T-helper 17 cell (primary cell): ENCODE measurements at regions not wholly inside any gene's neighbourhood (a gene's known extent, or its start where the extent isn't known, plus 50 kb on each side); places are given as distances from the start of the nearest gene placed in this dataset.

Experiments used
- ATAC-seq: fragments of 150-1000 bp; cut with Tn5 transposase; 2 replicates; pipeline ENCODE4 v1.10.0; 2021; ENCODE audit warnings: mild to moderate bottlenecking, moderate library complexity
- DNase-seq, 3 donors: peaks; one replicate each; pipeline versions ENCODE4 v3.0.0 to v3.0.0-alpha.2; 2020 to 2021
- H3K9me3 ChIP-seq: one replicate; pipeline ENCODE4 v1.7.0; 2013; ENCODE audit warnings: low read length, mild to moderate bottlenecking; ENCODE audit not compliant: control insufficient read depth, poor library complexity, severe bottlenecking
- H3K27ac Mint-ChIP-seq: one replicate; pipeline ENCODE4 v1.8.0; 2022; ENCODE audit warnings: mild to moderate bottlenecking, moderate library complexity, mixed read lengths
- H3K27me3 Mint-ChIP-seq: one replicate; pipeline ENCODE4 v1.8.0; 2022; ENCODE audit warnings: mixed read lengths
- H3K36me3 Mint-ChIP-seq: one replicate; pipeline ENCODE4 v1.8.0; 2022; ENCODE audit warnings: low read depth, mixed read lengths
- H3K4me1 Mint-ChIP-seq: one replicate; pipeline ENCODE4 v1.8.0; 2022; ENCODE audit warnings: mild to moderate bottlenecking, mixed read lengths
- H3K4me3 Mint-ChIP-seq: one replicate; pipeline ENCODE4 v1.8.0; 2022; ENCODE audit warnings: mild to moderate bottlenecking, moderate library complexity, mixed read lengths

DNA sequence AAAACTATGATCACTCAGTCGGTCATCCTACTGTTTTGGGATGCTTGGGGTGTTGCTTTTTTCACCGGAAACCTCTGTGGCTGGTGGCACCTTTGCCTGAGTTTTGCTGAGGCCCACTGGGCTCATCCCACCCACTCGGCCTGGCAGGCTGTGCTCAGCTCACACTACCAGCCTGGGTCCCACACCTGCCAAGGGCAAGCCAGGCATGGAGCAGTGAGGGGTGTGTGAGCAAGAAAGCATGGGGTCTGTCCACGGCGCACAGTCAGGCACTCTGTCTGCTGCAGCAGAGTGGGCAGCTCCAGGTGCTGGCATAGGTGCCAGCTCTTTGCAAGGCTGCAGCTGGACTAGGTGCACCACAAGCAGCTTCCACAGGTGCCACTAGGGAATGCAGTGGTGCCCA is 91.7 kb downstream of the TBXT start:
- DNase-seq (no peak), ATAC-seq (no peak)
- H3K27me3 Mint-ChIP-seq, result peaks cover 27% of the 10 kb centered on the region
- no peaks in the 10 kb centered on the region for H3K9me3 ChIP-seq
- H3K27ac Mint-ChIP-seq, result no peak overlapping the region
- no peaks in the 10 kb centered on the region for H3K4me1 Mint-ChIP-seq
- H3K4me3 Mint-ChIP-seq, result no peak overlapping the region
- H3K36me3 Mint-ChIP-seq, result no peaks in the 10 kb centered on the region

DNA sequence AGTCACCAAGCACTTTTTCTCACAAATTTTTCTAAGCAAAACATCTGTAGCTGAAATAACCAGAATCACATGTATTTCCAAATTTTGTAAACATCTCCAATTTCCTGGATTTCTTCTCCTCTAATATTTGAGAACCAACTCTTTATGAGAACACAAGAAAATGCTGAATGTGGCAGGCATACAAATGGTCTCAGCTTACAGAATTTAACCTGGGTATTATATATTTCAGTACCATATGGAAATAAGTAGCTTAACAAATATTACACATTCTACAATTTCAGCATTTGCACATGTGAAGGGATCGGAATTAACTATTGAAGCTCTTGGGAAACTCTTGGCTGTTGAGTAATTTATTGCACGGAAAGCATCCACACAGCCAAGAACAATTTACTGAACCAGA is 92.5 kb downstream of the TBXT start:
- ATAC-seq (no peak), DNase-seq (no peak)
- no peaks in the 10 kb centered on the region for H3K9me3 ChIP-seq
- Mint-ChIP-seq H3K36me3 (no peaks in the 10 kb centered on the region), H3K4me1 (no peaks in the 10 kb centered on the region), H3K27ac (no peak overlapping the region), H3K27me3 (peaks cover 24% of the 10 kb centered on the region), H3K4me3 (no peak overlapping the region)

DNA sequence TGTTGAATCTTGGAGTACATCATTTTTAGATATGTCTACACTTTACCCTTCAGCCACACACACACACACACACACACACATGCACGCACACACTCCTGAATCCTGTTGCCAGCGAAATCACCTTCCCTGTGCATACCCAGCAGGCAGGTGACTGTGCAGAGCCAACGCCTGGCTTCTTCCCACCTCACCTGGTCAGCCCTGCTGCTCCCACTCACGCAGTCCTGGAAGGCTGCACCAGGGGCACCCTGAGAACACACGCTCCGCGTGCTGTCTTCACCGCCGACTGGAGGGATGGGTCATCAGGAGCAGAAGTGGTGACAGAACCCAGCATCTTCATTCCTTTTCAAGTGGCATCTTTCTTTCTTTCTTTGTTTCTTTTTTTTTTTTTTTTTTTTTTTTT is 94.6 kb downstream of the TBXT start:
- Mint-ChIP-seq H3K27me3 (peaks cover 15% of the 10 kb centered on the region), H3K27ac (no peak overlapping the region)

DNA sequence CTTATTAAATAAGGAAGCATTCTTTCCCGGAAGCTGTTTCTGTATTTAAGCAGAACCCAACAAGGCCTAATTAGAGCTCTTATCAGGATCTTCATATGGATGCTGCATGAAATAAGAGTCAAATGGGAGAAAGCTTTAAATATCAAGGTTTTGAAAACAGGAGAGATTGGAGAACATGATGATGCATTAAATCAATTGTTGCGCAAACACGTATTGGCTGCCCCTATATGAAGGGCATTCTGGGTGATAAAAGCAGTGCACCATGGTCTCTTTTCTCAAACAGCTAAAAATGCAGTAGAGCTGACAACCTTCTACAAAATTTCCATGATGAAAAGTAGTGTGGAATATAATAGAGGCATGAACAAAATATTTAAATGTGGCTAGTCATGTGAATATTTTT is 98.9 kb downstream of the TBXT start:
- Mint-ChIP-seq H3K4me1 (no peaks in the 10 kb centered on the region), H3K36me3 (no peaks in the 10 kb centered on the region), H3K27me3 (no peaks in the 10 kb centered on the region), H3K27ac (no peak overlapping the region), H3K4me3 (no peak overlapping the region)
- DNase-seq, result no peak
- no peaks in the 10 kb centered on the region for H3K9me3 ChIP-seq
- ATAC-seq, result no peak

More for the DNA sequence above, 94.6 kb downstream of the TBXT start:
- Mint-ChIP-seq H3K4me1 (no peaks in the 10 kb centered on the region), H3K4me3 (no peak overlapping the region), H3K36me3 (no peaks in the 10 kb centered on the region)
- ATAC-seq, result no peak
- H3K9me3 ChIP-seq, result no peaks in the 10 kb centered on the region
- no peak for DNase-seq

DNA sequence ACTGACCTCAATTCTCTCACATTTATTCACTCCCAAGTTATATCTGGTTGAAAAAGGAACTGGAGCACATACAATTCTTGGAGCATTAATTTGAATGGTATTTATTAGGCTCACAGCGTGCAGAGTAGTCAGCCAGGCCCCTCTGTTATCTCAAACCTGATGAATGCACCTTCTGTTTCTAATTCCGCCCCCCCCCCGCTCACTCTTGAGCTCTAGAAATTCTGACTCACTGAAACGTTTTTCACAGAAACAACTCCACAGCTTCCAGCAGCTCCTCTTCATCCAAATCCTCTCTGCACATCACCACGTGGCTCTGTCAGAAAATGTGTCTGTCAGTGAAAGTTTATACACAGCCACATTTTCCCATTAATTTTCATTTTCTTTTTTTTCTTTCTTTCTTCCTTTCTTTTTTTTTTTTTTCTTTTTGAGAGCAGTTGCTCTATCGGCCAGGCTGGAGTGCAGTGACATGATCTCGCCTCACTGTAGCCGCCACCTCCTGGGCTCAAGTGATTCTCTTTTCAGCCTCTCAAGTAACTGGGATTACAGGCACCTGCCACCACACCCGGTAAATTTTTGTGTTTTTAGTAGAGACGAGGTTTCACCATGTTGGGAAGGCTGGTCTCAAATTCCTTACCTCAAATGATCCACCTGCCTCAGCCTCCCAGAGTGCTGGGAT is 109.4 kb downstream of the TBXT start:
- H3K4me1 Mint-ChIP-seq, result no peaks in the 10 kb centered on the region
- ATAC-seq (no peak), DNase-seq (no peak)
- no peaks in the 10 kb centered on the region for H3K27me3 Mint-ChIP-seq
- H3K27ac Mint-ChIP-seq, result no peak overlapping the region
- no peaks in the 10 kb centered on the region for H3K9me3 ChIP-seq
- H3K4me3 Mint-ChIP-seq, result no peak overlapping the region
- H3K36me3 Mint-ChIP-seq, result peaks cover 3% of the 10 kb centered on the region

DNA sequence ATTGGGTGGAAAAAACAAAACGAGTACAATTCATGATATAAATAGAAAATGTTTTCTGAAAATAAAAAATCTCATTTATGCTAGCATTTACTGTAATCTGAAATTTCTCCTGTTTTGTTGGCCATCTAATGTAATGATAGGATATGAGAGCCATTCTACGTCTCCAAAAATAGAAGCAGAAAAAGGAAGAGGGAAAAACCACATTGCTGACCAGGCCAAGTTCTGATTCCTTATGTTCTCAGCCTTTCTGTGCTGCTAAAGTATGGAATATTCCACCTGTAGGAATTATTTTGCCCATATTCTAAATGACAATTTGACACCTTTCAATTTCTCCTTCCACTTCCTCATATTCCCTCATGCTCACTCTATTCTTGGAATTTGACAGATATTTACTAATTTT is 110.2 kb downstream of the TBXT start:
- no peak for ATAC-seq
- peaks cover 3% of the 10 kb centered on the region for H3K36me3 Mint-ChIP-seq
- no peaks in the 10 kb centered on the region for H3K9me3 ChIP-seq
- H3K27me3 Mint-ChIP-seq, result no peaks in the 10 kb centered on the region
- H3K27ac Mint-ChIP-seq, result no peak overlapping the region
- H3K4me3 Mint-ChIP-seq, result no peak overlapping the region
- DNase-seq, result no peak
- H3K4me1 Mint-ChIP-seq, result no peaks in the 10 kb centered on the region

DNA sequence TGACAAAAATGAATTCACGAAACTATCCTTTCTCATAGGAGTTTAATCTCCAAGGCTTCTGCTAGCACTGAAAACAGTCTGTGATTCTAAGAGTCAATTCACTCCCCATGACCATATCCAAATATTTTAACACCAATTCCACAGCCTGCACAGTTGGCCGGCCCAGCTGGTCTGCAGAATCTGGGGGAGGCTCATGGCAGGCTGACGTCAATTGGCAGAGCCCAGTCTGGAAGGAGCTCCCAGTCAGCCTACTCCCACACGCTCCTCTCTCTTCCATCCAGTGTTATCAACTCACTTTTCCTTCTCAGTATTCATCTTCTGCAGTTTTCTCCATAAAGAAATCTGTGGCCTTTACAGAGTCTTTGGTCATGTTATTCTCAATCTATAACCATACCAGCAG is 111.0 kb downstream of the TBXT start:
- ATAC-seq (no peak), DNase-seq (no peak)
- Mint-ChIP-seq H3K4me1 (no peaks in the 10 kb centered on the region), H3K36me3 (peaks cover 3% of the 10 kb centered on the region), H3K27me3 (no peaks in the 10 kb centered on the region), H3K27ac (no peak overlapping the region), H3K4me3 (no peak overlapping the region)
- H3K9me3 ChIP-seq, result no peaks in the 10 kb centered on the region

DNA sequence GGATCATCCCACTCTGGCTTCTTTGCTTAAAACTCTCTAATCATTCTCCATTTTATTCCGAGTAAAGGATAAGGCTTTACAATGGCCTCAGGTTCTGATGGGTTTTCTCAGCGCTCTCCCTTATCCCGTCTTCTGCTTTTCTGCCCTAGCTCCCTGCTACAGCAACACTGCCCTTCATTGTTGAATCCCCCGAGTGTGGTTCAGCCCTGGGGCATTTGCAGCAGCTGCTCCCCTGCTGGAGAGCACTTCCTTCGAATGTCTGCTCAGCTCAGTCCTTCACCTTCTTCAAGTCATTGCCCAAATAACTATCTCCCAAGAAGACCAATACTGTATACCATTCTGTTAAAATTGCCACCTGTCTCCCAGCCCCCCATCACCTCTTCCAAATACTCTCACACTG is 111.8 kb downstream of the TBXT start:
- ATAC-seq (no peak), DNase-seq (no peak)
- peaks cover 3% of the 10 kb centered on the region for H3K36me3 Mint-ChIP-seq
- no peaks in the 10 kb centered on the region for H3K4me1 Mint-ChIP-seq
- H3K27ac Mint-ChIP-seq, result no peak overlapping the region
- no peak overlapping the region for H3K4me3 Mint-ChIP-seq
- H3K27me3 Mint-ChIP-seq, result no peaks in the 10 kb centered on the region
- H3K9me3 ChIP-seq, result no peaks in the 10 kb centered on the region

DNA sequence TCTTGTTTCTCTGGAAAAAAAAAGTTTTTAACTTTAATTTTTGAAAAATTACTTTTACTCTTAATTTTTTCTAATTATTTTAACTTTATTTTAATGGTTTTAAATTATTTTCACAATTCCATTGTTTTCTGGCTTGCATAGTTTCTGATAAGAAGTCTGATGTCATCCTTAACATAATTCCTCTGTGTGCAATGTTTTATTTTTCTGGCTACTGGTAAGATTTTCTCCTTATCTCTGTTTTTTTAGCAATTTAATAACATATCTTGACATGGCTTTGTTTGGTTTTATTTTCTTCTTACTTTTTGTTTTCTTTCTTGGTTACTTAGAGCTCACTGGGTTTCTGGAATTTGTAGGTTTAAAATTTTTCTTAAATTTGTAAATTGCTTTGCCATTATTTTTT is 114.8 kb downstream of the TBXT start:
- H3K4me3 Mint-ChIP-seq, result no peak overlapping the region
- H3K27ac Mint-ChIP-seq, result no peak overlapping the region
- H3K9me3 ChIP-seq, result no peaks in the 10 kb centered on the region
- ATAC-seq (no peak), DNase-seq (no peak)
- peaks cover 3% of the 10 kb centered on the region for H3K36me3 Mint-ChIP-seq
- no peaks in the 10 kb centered on the region for H3K4me1 Mint-ChIP-seq
- peaks cover 4% of the 10 kb centered on the region for H3K27me3 Mint-ChIP-seq

DNA sequence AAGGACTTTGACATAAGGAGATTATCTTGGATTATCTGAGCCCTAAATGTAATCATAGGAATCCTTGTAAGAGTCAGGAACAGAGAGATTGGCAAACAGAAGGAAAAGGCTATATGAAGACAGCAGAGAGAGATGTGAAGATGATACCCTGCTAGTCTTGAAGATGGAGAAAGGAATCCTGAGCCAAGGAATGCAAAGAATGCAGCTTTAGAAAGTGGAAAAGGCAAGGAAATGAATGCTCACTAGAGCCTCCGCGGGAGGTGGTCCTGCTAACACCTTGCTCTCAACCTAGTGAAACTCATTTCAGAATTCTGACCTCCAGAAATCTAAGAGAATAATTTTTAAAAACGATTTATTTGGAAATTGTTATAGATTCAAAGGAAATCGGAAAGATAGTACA is 117.1 kb downstream of the TBXT start:
- H3K9me3 ChIP-seq, result no peaks in the 10 kb centered on the region
- Mint-ChIP-seq H3K27ac (no peak overlapping the region), H3K36me3 (no peaks in the 10 kb centered on the region), H3K4me3 (no peak overlapping the region), H3K27me3 (peaks cover 4% of the 10 kb centered on the region), H3K4me1 (no peaks in the 10 kb centered on the region)
- ATAC-seq (no peak), DNase-seq (no peak)

DNA sequence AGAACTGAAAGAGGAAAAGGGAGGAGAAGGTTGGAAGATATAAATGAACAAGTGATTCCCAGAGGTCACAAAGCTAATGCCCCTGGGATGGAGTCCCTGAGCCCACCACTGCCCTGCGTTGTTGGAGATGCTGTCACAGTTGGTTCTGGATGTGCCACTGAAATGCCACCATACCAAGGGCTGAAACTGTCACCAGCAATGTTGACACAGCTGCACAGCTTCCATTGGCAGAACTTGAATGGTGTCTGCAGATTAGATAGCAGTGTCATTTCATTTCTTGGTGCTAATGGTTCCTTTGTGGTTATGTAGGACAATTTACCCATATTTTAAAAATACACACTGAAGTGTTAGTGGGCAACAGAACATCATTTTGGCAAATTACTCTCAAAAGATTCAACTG is 120.7 kb downstream of the TBXT start:
- DNase-seq, result no peak
- Mint-ChIP-seq H3K4me3 (no peak overlapping the region), H3K27ac (no peak overlapping the region), H3K36me3 (no peaks in the 10 kb centered on the region), H3K27me3 (peaks cover 4% of the 10 kb centered on the region), H3K4me1 (no peaks in the 10 kb centered on the region)
- H3K9me3 ChIP-seq, result no peaks in the 10 kb centered on the region
- ATAC-seq, result no peak

DNA sequence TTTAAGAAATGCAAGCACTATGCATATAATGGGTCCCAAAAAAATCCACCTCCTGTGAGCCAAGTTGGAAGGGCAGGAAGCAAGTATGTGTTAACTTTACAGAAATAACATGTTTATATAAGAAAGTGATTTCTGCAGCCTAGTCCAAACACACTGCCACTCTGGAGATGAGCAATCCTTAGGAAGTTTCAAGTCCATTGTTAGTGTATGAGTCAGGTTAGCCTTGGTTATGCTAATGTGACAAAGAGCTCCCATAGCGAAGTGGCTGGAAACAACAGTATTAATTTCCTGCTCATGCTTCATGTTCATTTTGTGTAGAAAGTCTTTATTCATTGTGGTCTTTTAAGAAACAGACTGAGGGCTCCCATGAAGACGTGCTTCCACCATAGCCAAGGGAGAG is 121.4 kb downstream of the TBXT start:
- H3K9me3 ChIP-seq, result no peaks in the 10 kb centered on the region
- DNase-seq (no peak), ATAC-seq (no peak)
- Mint-ChIP-seq H3K4me3 (no peak overlapping the region), H3K27me3 (peaks cover 4% of the 10 kb centered on the region), H3K4me1 (no peaks in the 10 kb centered on the region), H3K27ac (no peak overlapping the region), H3K36me3 (no peaks in the 10 kb centered on the region)

DNA sequence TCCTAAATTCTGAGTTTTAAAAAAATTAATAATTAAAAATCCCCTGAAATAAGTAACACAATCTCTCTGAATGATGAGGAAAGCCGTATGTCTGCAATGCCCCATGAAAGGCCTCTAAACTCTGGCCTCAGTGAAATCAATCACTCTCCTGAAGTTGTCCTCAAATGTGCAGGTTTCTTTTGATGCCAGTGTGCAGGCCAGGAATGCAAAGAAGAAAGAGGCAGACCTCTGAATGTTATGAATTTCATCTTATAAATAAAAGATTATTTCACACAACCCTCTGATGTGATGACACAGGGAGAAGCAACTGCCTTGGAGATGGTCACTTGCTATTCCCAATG is 121.8 kb downstream of the TBXT start:
- H3K4me3 Mint-ChIP-seq, result no peak overlapping the region
- DNase-seq (no peak), ATAC-seq (no peak)
- no peak overlapping the region for H3K27ac Mint-ChIP-seq
- no peaks in the 10 kb centered on the region for H3K9me3 ChIP-seq
- no peaks in the 10 kb centered on the region for H3K36me3 Mint-ChIP-seq
- H3K27me3 Mint-ChIP-seq, result peaks cover 4% of the 10 kb centered on the region
- H3K4me1 Mint-ChIP-seq, result no peaks in the 10 kb centered on the region

DNA sequence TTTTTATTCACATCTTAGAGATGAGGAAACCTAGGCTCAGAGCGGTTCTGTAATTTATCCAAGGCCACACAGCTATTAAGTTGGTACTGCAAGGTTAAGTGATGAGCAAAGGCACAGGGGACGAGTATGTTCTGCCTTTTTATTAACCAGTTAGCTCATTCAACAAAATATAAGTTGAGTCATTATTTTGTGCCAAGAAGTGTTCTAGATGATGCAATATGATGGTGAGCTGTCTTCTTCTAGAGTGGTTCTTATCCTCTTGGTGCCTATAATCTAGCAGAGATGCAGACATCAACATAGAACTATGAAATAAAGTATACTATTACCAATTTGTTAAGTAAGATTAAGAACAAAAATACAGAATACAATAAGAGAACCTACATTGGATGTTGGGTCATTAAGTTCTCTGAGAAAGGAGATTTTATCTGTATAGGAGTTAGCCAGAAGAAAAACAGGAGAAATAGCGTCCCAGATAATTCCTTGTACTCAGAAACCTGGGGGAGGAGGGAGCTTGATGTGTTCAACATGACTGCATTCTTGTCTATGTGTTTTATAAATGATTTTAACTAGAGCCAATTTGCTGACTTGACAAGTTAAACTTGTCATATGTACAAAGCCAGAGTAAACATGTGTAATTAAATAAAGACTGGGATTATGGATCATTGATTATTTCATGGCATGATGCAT is 122.3 kb downstream of the TBXT start:
- Mint-ChIP-seq H3K4me3 (no peak overlapping the region), H3K4me1 (no peaks in the 10 kb centered on the region), H3K27ac (no peak overlapping the region), H3K27me3 (peaks cover 4% of the 10 kb centered on the region), H3K36me3 (no peaks in the 10 kb centered on the region)
- H3K9me3 ChIP-seq, result no peaks in the 10 kb centered on the region
- ATAC-seq (no peak), DNase-seq (no peak)
